Natural killer cell treated with Interleukin-12 subunit alpha and Interleukin-12 subunit beta and Interleukin-15 and Interleukin-18, amount 100 ng/mL, for 72 hours (primary cell): ENCODE measurements at regions not wholly inside any gene's neighbourhood (a gene's known extent, or its start where the extent isn't known, plus 50 kb on each side); places are given as distances from the start of the nearest gene placed in this dataset.

Experiments used
- ATAC-seq, 2 donors: fragments of 150-1000 bp; cut with Tn5 transposase in 1 of 2; sonication (Bioruptor Pico), chemical (Tn5 transposase) in 1 of 2; 2 replicates each; pipeline ENCODE4 v1.10.0; 2021
- DNase-seq: peaks from one replicate; pipeline ENCODE4 v3.0.0; 2022; ENCODE audit warnings: low spot score
- H3K27ac Mint-ChIP-seq, 2 donors: 1 replicate in 1 of 2; 2 replicates in 1 of 2; pipeline ENCODE4 v1.8.0; 2022; ENCODE audit warnings: mixed read lengths in 2 of 2, mild to moderate bottlenecking in 1 of 2, moderate library complexity in 1 of 2
- H3K27me3 Mint-ChIP-seq, 2 donors: 1 replicate in 1 of 2; 2 replicates in 1 of 2; pipeline ENCODE4 v1.8.0; 2022; ENCODE audit warnings: mixed read lengths in 2 of 2
- H3K36me3 Mint-ChIP-seq: one replicate; pipeline ENCODE4 v1.8.0; 2022; ENCODE audit warnings: mixed read lengths
- H3K4me1 Mint-ChIP-seq, 2 donors: 1 replicate in 1 of 2; 2 replicates in 1 of 2; pipeline ENCODE4 v1.8.0; 2022; ENCODE audit warnings: low read depth in 2 of 2, mixed read lengths in 2 of 2, mild to moderate bottlenecking in 1 of 2
- H3K4me3 Mint-ChIP-seq: one replicate; pipeline ENCODE4 v1.8.0; 2022; ENCODE audit warnings: mixed read lengths
- H3K9me3 Mint-ChIP-seq: 2 replicates; pipeline ENCODE4 v1.8.0; 2022; ENCODE audit warnings: mixed read lengths

- no peak for DNase-seq
- Mint-ChIP-seq H3K27ac (no peak overlapping the region), H3K4me3 (no peak overlapping the region), H3K36me3 (no peaks in the 10 kb centered on the region), H3K4me1 (no peaks in the 10 kb centered on the region), H3K9me3 (peaks cover 8% of the 10 kb centered on the region), H3K27me3 (no peaks in the 10 kb centered on the region)
- ATAC-seq = no peak
Observed at GRCh38 chr6:113505084-113505699, 352.0 kb upstream of the MARCKS start.

- H3K4me3 Mint-ChIP-seq = no peak overlapping the region
- ATAC-seq (no peak), DNase-seq (no peak)
- H3K27me3 Mint-ChIP-seq = no peaks in the 10 kb centered on the region
- no peaks in the 10 kb centered on the region for H3K4me1 Mint-ChIP-seq
- H3K27ac Mint-ChIP-seq = no peak overlapping the region
- H3K36me3 Mint-ChIP-seq = no peaks in the 10 kb centered on the region
- H3K9me3 Mint-ChIP-seq = peaks cover 9% of the 10 kb centered on the region
Observed at GRCh38 chr6:113508249-113508648, 348.9 kb upstream of the MARCKS start.

DNA sequence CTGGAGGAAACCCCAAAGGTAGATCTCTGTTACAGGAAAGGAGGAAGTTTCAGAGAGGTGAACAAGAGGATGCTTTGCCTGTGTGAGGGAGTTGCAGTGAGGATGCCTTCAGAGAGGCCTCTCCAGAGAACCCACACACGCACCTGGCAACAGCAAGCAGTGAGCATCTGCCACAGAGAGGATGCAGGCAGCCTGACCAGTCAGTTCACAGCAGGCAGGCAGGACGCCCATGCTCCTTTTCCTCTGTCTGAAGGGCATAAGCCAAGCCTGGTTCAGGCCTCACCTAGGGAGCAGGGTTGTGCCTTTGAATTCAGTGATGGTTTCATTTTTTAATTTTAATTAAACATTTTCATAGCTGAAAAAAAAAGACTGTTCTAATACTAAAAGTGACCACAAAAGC lies 346.0 kb upstream of the MARCKS start:
- no peaks in the 10 kb centered on the region for H3K27me3 Mint-ChIP-seq
- ATAC-seq (no peak), DNase-seq (no peak)
- H3K27ac Mint-ChIP-seq = no peak overlapping the region
- no peaks in the 10 kb centered on the region for H3K4me1 Mint-ChIP-seq
- H3K9me3 Mint-ChIP-seq = peaks cover 10% of the 10 kb centered on the region
- H3K4me3 Mint-ChIP-seq = no peak overlapping the region
- H3K36me3 Mint-ChIP-seq = no peaks in the 10 kb centered on the region

DNA sequence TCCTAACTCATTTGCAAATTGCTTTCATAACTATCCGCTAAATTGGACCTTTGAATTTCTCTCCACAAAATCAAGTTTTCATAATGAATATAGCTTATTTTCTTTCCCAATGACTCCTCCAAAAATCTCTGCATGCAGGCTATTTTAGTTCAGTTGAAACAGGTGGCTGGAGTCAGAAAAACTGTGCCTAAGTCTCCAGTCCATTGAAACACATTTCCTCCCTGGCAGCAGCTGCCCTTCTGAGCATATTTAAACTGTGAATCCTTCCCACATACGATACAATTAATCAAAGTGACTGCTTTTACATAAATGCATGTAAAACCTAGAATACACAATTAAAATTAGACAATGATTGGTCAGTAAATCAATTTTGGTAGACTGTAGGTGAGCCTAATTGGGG lies 344.6 kb upstream of the MARCKS start:
- no peaks in the 10 kb centered on the region for H3K27me3 Mint-ChIP-seq
- peaks cover 13% of the 10 kb centered on the region for H3K9me3 Mint-ChIP-seq
- no peaks in the 10 kb centered on the region for H3K36me3 Mint-ChIP-seq
- H3K4me1 Mint-ChIP-seq = no peaks in the 10 kb centered on the region
- H3K27ac Mint-ChIP-seq = no peak overlapping the region
- H3K4me3 Mint-ChIP-seq = no peak overlapping the region
- no peak for ATAC-seq
- DNase-seq = no peak

DNA sequence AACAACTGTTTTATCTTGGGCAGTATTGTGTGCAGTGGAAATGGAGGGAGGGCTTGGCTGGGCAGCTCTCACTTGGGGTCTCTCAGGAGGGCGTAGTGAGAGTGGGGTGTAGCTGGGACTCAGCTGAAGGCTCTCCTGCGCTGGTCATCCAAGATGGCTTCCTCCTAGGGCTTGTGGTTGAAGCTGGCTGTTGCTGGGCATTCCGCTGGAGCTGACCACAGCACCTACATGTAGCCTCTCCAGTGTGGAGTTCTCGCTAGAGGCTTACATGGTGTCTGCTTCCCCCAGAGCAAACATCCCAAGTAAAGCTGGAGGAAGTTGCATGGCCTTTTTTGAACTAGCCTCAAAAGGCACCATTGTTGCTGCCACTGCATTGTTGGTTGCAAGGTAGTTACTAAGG lies 344.1 kb upstream of the MARCKS start:
- no peak overlapping the region for H3K4me3 Mint-ChIP-seq
- ATAC-seq = no peak
- H3K27ac Mint-ChIP-seq = no peak overlapping the region
- H3K4me1 Mint-ChIP-seq = no peaks in the 10 kb centered on the region
- H3K9me3 Mint-ChIP-seq = peaks cover 13% of the 10 kb centered on the region
- no peak for DNase-seq
- H3K36me3 Mint-ChIP-seq = no peaks in the 10 kb centered on the region
- no peaks in the 10 kb centered on the region for H3K27me3 Mint-ChIP-seq

DNA sequence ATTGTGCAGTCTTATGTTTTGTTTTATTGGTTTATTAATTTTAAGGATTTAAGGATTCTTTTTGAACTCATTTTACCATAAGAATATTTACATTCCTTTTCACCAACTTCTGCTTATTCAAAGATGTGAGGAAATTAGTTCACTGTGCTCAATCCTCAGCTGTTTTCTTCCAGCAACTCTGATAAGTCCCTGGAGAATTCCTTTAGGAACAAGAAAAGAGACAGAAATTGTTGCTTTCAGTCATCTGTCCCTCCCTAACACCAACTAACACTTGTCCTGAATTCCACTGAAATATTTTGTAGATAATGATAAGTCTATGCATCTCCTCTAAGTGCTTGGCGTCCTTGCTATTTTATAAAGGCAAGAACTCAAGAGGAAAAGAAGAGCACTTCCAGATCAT lies 334.8 kb upstream of the MARCKS start:
- H3K9me3 Mint-ChIP-seq = peaks cover 6% of the 10 kb centered on the region
- DNase-seq (no peak), ATAC-seq (no peak)
- H3K36me3 Mint-ChIP-seq = no peaks in the 10 kb centered on the region
- no peaks in the 10 kb centered on the region for H3K27me3 Mint-ChIP-seq
- H3K4me3 Mint-ChIP-seq = no peak overlapping the region
- H3K27ac Mint-ChIP-seq = no peak overlapping the region
- no peaks in the 10 kb centered on the region for H3K4me1 Mint-ChIP-seq

DNA sequence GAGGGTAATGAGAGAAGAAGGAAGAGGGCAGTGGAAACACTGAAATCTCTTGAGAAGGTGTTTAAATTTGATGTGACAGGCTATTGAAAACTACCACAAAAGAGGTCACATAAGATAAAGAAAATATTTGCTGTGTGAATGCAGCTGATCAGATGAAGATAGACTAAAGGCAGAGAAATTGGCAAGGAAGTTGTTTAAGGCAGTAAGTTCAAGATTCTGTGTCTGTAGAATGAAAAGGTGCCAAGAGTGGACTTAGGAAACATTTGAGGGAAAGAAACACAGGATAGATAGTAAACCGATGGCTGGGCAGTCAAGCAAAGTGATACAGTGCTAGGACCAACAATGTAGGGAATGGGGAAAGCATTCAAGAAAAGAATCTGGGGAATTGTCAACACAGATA lies 332.3 kb upstream of the MARCKS start:
- Mint-ChIP-seq H3K9me3 (peaks cover 10% of the 10 kb centered on the region), H3K4me3 (no peak overlapping the region), H3K27me3 (no peaks in the 10 kb centered on the region), H3K27ac (no peak overlapping the region), H3K4me1 (no peaks in the 10 kb centered on the region), H3K36me3 (no peaks in the 10 kb centered on the region)
- ATAC-seq = no peak
- DNase-seq = no peak

- no peaks in the 10 kb centered on the region for H3K36me3 Mint-ChIP-seq
- H3K4me1 Mint-ChIP-seq = no peaks in the 10 kb centered on the region
- H3K27me3 Mint-ChIP-seq = no peaks in the 10 kb centered on the region
- H3K4me3 Mint-ChIP-seq = no peak overlapping the region
- ATAC-seq (no peak), DNase-seq (no peak)
- peaks cover 10% of the 10 kb centered on the region for H3K9me3 Mint-ChIP-seq
- H3K27ac Mint-ChIP-seq = no peak overlapping the region
Observed at GRCh38 chr6:113526553-113526952, 330.6 kb upstream of the MARCKS start.

DNA sequence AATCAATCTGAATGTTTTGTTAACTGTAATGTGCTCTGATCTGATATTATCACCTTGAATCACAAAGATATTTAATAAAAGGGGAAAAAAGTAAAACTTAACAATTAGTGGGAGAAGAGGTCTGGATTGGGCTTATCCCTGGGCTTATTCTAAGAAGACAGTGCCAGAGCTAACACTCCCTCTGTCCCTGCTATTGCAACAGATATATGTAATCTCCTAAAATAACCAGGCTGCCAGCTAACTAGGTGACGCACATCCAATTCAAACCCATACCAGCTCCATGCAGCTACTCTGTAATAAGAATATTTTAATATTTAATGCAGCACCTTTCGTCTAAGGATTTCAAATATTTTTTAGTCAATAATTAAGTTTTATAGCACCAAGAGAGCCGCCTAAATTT lies 330.1 kb upstream of the MARCKS start:
- H3K27me3 Mint-ChIP-seq = no peaks in the 10 kb centered on the region
- DNase-seq (no peak), ATAC-seq (no peak)
- no peaks in the 10 kb centered on the region for H3K36me3 Mint-ChIP-seq
- H3K4me1 Mint-ChIP-seq = no peaks in the 10 kb centered on the region
- peaks cover 10% of the 10 kb centered on the region for H3K9me3 Mint-ChIP-seq
- H3K27ac Mint-ChIP-seq = no peak overlapping the region
- no peak overlapping the region for H3K4me3 Mint-ChIP-seq

DNA sequence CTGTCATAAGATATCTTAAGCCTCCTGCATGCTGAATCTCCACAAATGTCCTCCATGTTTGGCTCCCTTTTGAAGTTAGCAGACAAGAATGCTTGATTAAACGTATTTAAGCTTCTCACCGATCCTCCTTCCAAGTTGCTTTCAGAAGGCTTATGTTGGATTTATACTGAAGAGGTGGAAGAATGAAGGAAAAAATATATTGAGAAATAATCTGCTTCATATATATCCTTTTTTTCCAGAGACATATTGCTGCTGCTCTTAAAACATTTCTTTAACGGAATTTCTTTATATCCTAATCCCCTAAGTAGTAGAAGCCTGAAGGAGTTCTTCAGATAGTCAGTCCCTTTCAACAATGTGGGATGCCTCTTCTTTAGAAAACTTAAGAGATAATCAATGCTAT lies 329.0 kb upstream of the MARCKS start:
- H3K9me3 Mint-ChIP-seq = peaks cover 10% of the 10 kb centered on the region
- H3K36me3 Mint-ChIP-seq = no peaks in the 10 kb centered on the region
- DNase-seq = no peak
- H3K4me3 Mint-ChIP-seq = no peak overlapping the region
- ATAC-seq = no peak
- no peaks in the 10 kb centered on the region for H3K27me3 Mint-ChIP-seq
- H3K4me1 Mint-ChIP-seq = no peaks in the 10 kb centered on the region
- H3K27ac Mint-ChIP-seq = no peak overlapping the region

DNA sequence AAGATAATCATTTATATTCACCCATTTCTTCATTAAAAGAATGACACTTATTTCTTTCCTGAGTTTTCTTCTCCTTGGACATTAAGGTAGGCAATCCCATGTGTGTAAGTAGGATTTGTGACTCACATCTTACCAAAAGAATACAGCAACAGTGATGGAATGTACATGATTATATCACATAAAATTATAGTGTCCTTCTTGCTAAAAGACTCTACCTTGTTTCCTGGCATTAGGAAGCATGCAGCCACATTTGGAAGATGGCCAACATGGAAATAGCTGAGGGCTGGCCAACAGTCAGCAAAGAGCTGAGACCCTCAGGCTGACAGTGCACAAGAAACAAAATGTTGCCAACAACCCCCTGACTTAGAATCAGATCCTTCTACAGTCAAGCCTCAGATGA lies 327.9 kb upstream of the MARCKS start:
- no peak for DNase-seq
- H3K9me3 Mint-ChIP-seq = peaks cover 10% of the 10 kb centered on the region
- no peak overlapping the region for H3K27ac Mint-ChIP-seq
- no peak for ATAC-seq
- H3K27me3 Mint-ChIP-seq = no peaks in the 10 kb centered on the region
- H3K4me1 Mint-ChIP-seq = no peaks in the 10 kb centered on the region
- no peak overlapping the region for H3K4me3 Mint-ChIP-seq
- no peaks in the 10 kb centered on the region for H3K36me3 Mint-ChIP-seq

DNA sequence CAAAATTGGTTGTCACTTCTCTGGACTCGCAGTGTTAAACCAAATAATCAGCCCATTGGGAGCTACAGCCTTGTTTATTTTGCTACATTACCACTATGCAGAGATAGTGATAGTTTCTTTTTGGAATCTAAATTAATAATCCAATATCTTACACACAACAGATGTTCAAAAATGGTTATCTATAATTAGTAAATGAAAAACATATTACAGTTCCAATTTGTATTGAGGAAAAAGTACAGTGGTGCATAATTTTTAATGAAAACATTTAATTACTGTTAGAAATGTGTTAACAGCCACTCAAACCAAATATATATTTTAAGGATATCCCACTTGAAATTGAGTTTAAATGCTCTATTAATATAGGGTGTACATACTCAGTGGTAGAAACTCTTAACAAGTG lies 327.3 kb upstream of the MARCKS start:
- Mint-ChIP-seq H3K4me3 (no peak overlapping the region), H3K27ac (no peak overlapping the region), H3K4me1 (no peaks in the 10 kb centered on the region), H3K36me3 (no peaks in the 10 kb centered on the region), H3K9me3 (peaks cover 8% of the 10 kb centered on the region), H3K27me3 (no peaks in the 10 kb centered on the region)
- DNase-seq (no peak), ATAC-seq (no peak)

GRCh38 chr6:113530769-113531168 lies 326.4 kb upstream of the MARCKS start:
- ATAC-seq = no peak
- Mint-ChIP-seq H3K36me3 (no peaks in the 10 kb centered on the region), H3K27me3 (no peaks in the 10 kb centered on the region), H3K9me3 (peaks cover 4% of the 10 kb centered on the region), H3K4me3 (no peak overlapping the region), H3K4me1 (no peaks in the 10 kb centered on the region), H3K27ac (no peak overlapping the region)
- DNase-seq = no peak

- H3K4me3 Mint-ChIP-seq = no peak overlapping the region
- no peaks in the 10 kb centered on the region for H3K27me3 Mint-ChIP-seq
- ATAC-seq = no peak
- no peak overlapping the region for H3K27ac Mint-ChIP-seq
- H3K36me3 Mint-ChIP-seq = no peaks in the 10 kb centered on the region
- H3K9me3 Mint-ChIP-seq = peaks cover 10% of the 10 kb centered on the region
- DNase-seq = no peak
- H3K4me1 Mint-ChIP-seq = no peaks in the 10 kb centered on the region
Observed at GRCh38 chr6:113539202-113539601, 317.9 kb upstream of the MARCKS start.

DNA sequence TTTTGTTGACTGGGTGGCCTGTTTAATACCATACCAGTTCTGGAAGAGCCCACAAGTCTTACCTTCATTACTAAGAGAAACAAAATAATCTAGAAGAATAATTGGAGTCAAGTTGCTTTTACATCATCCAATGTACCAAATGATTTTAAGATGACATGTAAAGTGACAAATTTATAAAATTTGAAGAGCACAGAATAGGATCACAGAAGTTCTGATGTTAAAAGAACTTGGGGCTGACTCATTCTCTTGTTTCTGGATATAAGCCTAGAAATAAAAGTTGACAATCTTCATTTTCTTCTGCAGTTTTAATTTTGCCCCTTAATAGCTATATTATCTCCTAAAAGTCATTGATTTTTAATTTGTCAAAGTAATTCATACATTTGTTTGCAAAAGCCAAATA lies 317.5 kb upstream of the MARCKS start:
- H3K36me3 Mint-ChIP-seq = no peaks in the 10 kb centered on the region
- no peaks in the 10 kb centered on the region for H3K4me1 Mint-ChIP-seq
- no peak for ATAC-seq
- H3K9me3 Mint-ChIP-seq = peaks cover 10% of the 10 kb centered on the region
- H3K4me3 Mint-ChIP-seq = no peak overlapping the region
- no peaks in the 10 kb centered on the region for H3K27me3 Mint-ChIP-seq
- no peak overlapping the region for H3K27ac Mint-ChIP-seq
- no peak for DNase-seq
